ENCODE measurements at regions not wholly inside any gene's neighbourhood (a gene's known extent, or its start where the extent isn't known, plus 50 kb on each side); places are given as distances from the start of the nearest gene placed in this dataset.

DNA sequence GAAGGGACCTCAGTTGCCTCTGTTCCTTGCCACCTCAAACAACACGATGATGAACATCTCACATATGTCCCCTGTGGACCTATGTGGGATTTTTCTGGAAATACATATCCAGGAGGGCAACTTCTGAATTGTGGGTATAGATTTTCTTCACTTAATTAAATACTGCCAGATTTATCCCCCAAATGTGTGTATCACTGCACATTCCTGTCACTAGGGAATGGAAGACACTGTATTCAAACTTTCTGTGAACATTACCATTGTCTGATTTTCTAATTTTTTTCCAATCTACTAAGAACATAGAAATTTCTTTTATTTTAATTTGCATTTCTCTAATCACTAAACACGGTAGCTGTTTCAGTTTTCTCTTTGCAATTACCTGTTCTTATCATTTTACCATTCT lies 102.0 kb upstream of the MRPS22 start:
- Histone ChIP-seq H3K9ac (ENCODE audit: low read length in 3 of 3) (no peak overlapping the region), H3K27ac (ENCODE audit: low read depth in 2 of 2, low read length in 2 of 2) (no peak overlapping the region), H3K9me3 (ENCODE audit: control insufficient read depth in 2 of 3, insufficient read depth in 1 of 3, low read length in 3 of 3) (no peaks in the 10 kb centered on the region), H3K4me3 (ENCODE audit: low read length in 3 of 3) (no peak overlapping the region), H3K4me1 (ENCODE audit: control insufficient read depth in 2 of 3, insufficient read depth in 2 of 3, low read depth in 1 of 3, low read length in 3 of 3) (no peaks in the 10 kb centered on the region), H3K27me3 (ENCODE audit: control insufficient read depth, insufficient read depth, low read length) (no peaks in the 10 kb centered on the region), H3K36me3 (ENCODE audit: control insufficient read depth in 2 of 3, insufficient read depth in 3 of 3, low read length in 3 of 3) (no peaks in the 10 kb centered on the region)
- FAIRE-seq: no peak
- intact Hi-C loops (cut with DNase I): no loop called here
- DNase-seq: no peak
- TF ChIP-seq CTCF (IDR thresholded peaks at IDR 0.05; ENCODE audit: borderline replicate concordance, extremely low read depth, insufficient read depth): no peak

GRCh38 chr3:139243710-139244109 lies 100.1 kb upstream of the MRPS22 start:
- intact Hi-C loops (cut with DNase I): no loop called here
- no peak for FAIRE-seq
- no peak overlapping the region for H3K27ac ChIP-seq (ENCODE audit: low read depth in 2 of 2, low read length in 2 of 2)

GRCh38 chr3:139248593-139249255 lies 95.1 kb upstream of the MRPS22 start:
- DNase-seq: no peak
- Histone ChIP-seq H3K4me3 (ENCODE audit: low read length in 3 of 3) (no peak overlapping the region), H3K4me1 (ENCODE audit: control insufficient read depth in 2 of 3, insufficient read depth in 2 of 3, low read depth in 1 of 3, low read length in 3 of 3) (no peaks in the 10 kb centered on the region), H3K27me3 (ENCODE audit: control insufficient read depth, insufficient read depth, low read length) (no peaks in the 10 kb centered on the region), H3K9ac (ENCODE audit: low read length in 3 of 3) (no peak overlapping the region), H3K9me3 (ENCODE audit: control insufficient read depth in 2 of 3, insufficient read depth in 1 of 3, low read length in 3 of 3) (no peaks in the 10 kb centered on the region), H3K27ac (ENCODE audit: low read depth in 2 of 2, low read length in 2 of 2) (no peak overlapping the region), H3K36me3 (ENCODE audit: control insufficient read depth in 2 of 3, insufficient read depth in 3 of 3, low read length in 3 of 3) (no peaks in the 10 kb centered on the region)
- no peak for TF ChIP-seq CTCF (IDR thresholded peaks at IDR 0.05; ENCODE audit: borderline replicate concordance, extremely low read depth, insufficient read depth)
- no peak for FAIRE-seq
- intact Hi-C loops (cut with DNase I): no loop called here

More at GRCh38 chr3:139243710-139244109, 100.1 kb upstream of the MRPS22 start:
- Histone ChIP-seq H3K4me3 (ENCODE audit: low read length in 3 of 3) (no peak overlapping the region), H3K4me1 (ENCODE audit: control insufficient read depth in 2 of 3, insufficient read depth in 2 of 3, low read depth in 1 of 3, low read length in 3 of 3) (no peaks in the 10 kb centered on the region), H3K36me3 (ENCODE audit: control insufficient read depth in 2 of 3, insufficient read depth in 3 of 3, low read length in 3 of 3) (no peaks in the 10 kb centered on the region), H3K27me3 (ENCODE audit: control insufficient read depth, insufficient read depth, low read length) (no peaks in the 10 kb centered on the region), H3K9me3 (ENCODE audit: control insufficient read depth in 2 of 3, insufficient read depth in 1 of 3, low read length in 3 of 3) (no peaks in the 10 kb centered on the region), H3K9ac (ENCODE audit: low read length in 3 of 3) (no peak overlapping the region)
- DNase-seq: no peak
- no peak for TF ChIP-seq CTCF (IDR thresholded peaks at IDR 0.05; ENCODE audit: borderline replicate concordance, extremely low read depth, insufficient read depth)

DNA sequence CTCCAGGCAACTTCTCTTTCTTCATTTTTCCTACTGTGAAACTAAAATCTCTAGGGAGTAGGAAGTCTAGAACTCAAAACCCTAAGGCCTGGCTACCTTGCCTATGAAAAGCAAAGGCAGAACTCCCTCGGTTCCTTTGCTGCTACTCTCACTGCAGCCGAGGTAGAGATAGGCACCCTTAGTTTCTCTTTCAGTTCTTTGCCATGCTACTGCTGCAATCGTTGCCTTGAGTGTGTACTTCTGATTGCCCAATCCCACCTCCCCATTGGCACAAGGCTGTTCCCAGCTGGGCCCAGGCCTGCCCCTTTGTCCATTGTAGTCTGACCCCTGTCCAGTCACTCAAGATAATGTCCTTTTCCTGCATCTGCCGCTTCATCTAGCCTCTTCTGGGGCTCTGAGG lies 92.3 kb upstream of the MRPS22 start:
- Histone ChIP-seq H3K4me1 (ENCODE audit: control insufficient read depth in 2 of 3, insufficient read depth in 2 of 3, low read depth in 1 of 3, low read length in 3 of 3) (no peaks in the 10 kb centered on the region), H3K9ac (ENCODE audit: low read length in 3 of 3) (no peak overlapping the region), H3K4me3 (ENCODE audit: low read length in 3 of 3) (no peak overlapping the region), H3K9me3 (ENCODE audit: control insufficient read depth in 2 of 3, insufficient read depth in 1 of 3, low read length in 3 of 3) (no peaks in the 10 kb centered on the region), H3K27ac (ENCODE audit: low read depth in 2 of 2, low read length in 2 of 2) (no peak overlapping the region), H3K36me3 (ENCODE audit: control insufficient read depth in 2 of 3, insufficient read depth in 3 of 3, low read length in 3 of 3) (no peaks in the 10 kb centered on the region), H3K27me3 (ENCODE audit: control insufficient read depth, insufficient read depth, low read length) (no peaks in the 10 kb centered on the region)
- FAIRE-seq (no peak), DNase-seq (no peak)
- no peak for TF ChIP-seq CTCF (IDR thresholded peaks at IDR 0.05; ENCODE audit: borderline replicate concordance, extremely low read depth, insufficient read depth)
- intact Hi-C loops (cut with DNase I): no loop called here

All from kidney (tissue), 13 donors.